ENCODE measurements at regions not wholly inside any gene's neighbourhood (a gene's known extent, or its start where the extent isn't known, plus 50 kb on each side); places are given as distances from the start of the nearest gene placed in this dataset.

DNA sequence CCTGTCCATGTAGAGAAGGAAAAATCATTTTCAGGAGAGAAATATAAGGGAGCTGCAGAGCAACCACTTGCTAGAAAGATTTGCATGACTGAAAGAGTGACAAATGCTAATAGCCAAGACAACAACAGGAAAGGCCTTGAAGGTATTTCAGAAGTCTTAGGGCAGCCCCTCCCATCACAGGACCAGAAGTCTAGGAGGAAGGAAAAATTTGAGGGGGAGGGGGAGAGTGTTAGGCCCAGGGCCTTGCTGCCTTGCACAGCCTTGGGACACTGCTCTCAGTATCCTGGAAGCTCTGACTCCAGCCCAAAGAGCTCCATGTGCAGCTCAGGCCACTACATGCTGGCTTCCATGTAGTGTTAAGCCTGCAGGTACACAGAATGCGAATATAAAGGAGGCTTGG, 266.9 kb downstream of the GLI2 start:
- H3K9ac ChIP-seq (ENCODE audit: low read depth in 1 of 2, low read length in 2 of 2) = no peak overlapping the region
- H3K27ac ChIP-seq (ENCODE audit: low read depth, low read length) = no peak overlapping the region
- no peaks in the 10 kb centered on the region for H3K27me3 ChIP-seq (ENCODE audit: control insufficient read depth in 1 of 2, insufficient read depth in 2 of 2, low read length in 2 of 2)
- no peaks in the 10 kb centered on the region for H3K36me3 ChIP-seq (ENCODE audit: control insufficient read depth in 1 of 2, insufficient read depth in 2 of 2, low read length in 2 of 2)
- H3K4me3 ChIP-seq (ENCODE audit: low read depth in 1 of 2, low read length in 2 of 2) = no peak overlapping the region
- no peaks in the 10 kb centered on the region for H3K9me3 ChIP-seq (ENCODE audit: control insufficient read depth in 1 of 2, low read length in 2 of 2)
- H3K4me1 ChIP-seq (ENCODE audit: control insufficient read depth in 1 of 2, insufficient read depth in 2 of 2, low read length in 2 of 2) = no peaks in the 10 kb centered on the region

DNA sequence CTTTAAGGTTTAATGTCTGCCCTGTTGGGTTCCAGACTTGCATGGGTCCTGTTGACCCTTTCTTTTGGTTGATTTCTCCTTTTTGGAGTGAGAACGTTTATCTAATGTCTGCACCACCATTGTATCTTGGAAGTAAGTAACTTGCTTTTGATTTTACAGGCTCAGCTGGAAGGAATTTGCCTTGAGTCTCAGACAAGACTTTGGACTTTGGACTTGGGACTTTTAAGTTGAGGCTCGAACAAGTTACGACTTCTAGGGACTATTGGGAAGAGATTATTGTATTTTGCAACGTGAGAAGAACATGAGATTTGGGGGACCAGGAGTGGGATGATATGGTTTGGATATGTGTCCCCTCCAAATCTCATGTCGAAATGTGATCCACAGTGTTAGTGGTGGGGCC, 267.7 kb downstream of the GLI2 start:
- Histone ChIP-seq H3K36me3 (ENCODE audit: control insufficient read depth in 1 of 2, insufficient read depth in 2 of 2, low read length in 2 of 2) (no peaks in the 10 kb centered on the region), H3K4me3 (ENCODE audit: low read depth in 1 of 2, low read length in 2 of 2) (no peak overlapping the region), H3K4me1 (ENCODE audit: control insufficient read depth in 1 of 2, insufficient read depth in 2 of 2, low read length in 2 of 2) (no peaks in the 10 kb centered on the region), H3K27me3 (ENCODE audit: control insufficient read depth in 1 of 2, insufficient read depth in 2 of 2, low read length in 2 of 2) (no peaks in the 10 kb centered on the region), H3K27ac (ENCODE audit: low read depth, low read length) (no peak overlapping the region), H3K9me3 (ENCODE audit: control insufficient read depth in 1 of 2, low read length in 2 of 2) (no peaks in the 10 kb centered on the region), H3K9ac (ENCODE audit: low read depth in 1 of 2, low read length in 2 of 2) (no peak overlapping the region)

DNA sequence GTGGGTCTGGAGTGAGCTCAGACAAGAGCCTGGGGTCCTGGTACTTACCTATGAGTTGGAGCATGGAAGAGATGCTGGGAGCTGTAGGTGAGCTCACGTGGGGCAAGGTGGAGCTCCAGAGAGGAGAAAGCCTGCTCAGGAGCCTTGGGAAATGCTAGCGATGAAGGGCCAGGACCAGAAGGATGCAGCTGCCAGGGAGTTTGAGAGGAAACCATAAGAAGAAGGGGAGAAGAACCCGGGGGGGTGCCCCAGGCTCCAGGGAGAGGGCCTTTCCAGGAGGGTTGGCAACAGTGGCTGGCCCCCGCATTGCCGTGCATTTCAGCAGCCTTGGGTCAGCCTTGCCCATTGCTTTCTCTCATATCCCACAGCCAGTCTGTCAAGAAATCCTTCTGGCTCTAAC, 268.7 kb downstream of the GLI2 start:
- H3K27ac ChIP-seq (ENCODE audit: low read depth, low read length) = no peak overlapping the region
- no peaks in the 10 kb centered on the region for H3K36me3 ChIP-seq (ENCODE audit: control insufficient read depth in 1 of 2, insufficient read depth in 2 of 2, low read length in 2 of 2)
- H3K4me1 ChIP-seq (ENCODE audit: control insufficient read depth in 1 of 2, insufficient read depth in 2 of 2, low read length in 2 of 2) = no peaks in the 10 kb centered on the region

DNA sequence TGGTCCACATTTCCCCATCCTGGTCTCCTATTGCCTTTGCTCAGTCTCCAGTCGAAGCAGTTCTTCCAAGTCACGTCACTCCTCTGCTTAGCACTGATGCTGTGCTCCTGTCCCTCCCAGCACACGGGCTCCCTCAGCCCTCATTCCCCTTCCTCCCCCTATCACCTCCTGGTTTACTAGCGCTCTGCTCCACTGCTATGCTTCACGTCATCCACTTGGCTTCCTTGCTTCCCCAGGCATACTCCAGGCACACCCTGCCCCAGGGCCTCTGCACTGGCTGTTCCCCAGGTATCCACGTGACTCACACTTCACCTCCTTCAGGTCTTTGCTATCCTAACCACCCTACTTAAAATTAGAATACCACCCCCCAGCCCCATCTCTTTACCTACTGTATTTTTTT, 269.3 kb downstream of the GLI2 start:
- no peak overlapping the region for H3K9ac ChIP-seq (ENCODE audit: low read depth in 1 of 2, low read length in 2 of 2)
- H3K27me3 ChIP-seq (ENCODE audit: control insufficient read depth in 1 of 2, insufficient read depth in 2 of 2, low read length in 2 of 2) = no peaks in the 10 kb centered on the region

More for the DNA sequence above, 268.7 kb downstream of the GLI2 start:
- no peaks in the 10 kb centered on the region for H3K27me3 ChIP-seq (ENCODE audit: control insufficient read depth in 1 of 2, insufficient read depth in 2 of 2, low read length in 2 of 2)
- H3K9ac ChIP-seq (ENCODE audit: low read depth in 1 of 2, low read length in 2 of 2) = no peak overlapping the region
- H3K9me3 ChIP-seq (ENCODE audit: control insufficient read depth in 1 of 2, low read length in 2 of 2) = no peaks in the 10 kb centered on the region
- H3K4me3 ChIP-seq (ENCODE audit: low read depth in 1 of 2, low read length in 2 of 2) = no peak overlapping the region

DNA sequence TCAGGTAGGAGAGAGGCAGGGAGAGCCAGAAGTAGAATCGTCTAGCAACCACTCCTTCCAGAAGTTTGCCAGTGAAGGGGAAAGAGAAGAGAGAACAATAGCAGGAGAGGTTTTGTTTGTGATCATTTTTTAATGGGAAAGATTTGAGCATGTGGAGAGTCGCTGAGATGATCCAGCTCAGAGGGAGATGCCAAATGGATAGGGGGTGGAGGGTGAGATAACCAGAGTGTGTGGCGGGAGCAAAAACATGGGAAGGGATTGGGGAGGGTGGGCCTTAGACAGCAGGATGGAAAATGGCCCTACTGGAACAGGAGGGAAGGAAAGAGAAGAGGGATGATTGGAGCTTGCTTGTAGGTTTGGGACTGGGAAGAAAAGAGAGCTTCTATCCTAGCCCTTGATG, 269.8 kb downstream of the GLI2 start:
- Histone ChIP-seq H3K9ac (ENCODE audit: low read depth in 1 of 2, low read length in 2 of 2) (no peak overlapping the region), H3K27ac (ENCODE audit: low read depth, low read length) (no peak overlapping the region), H3K9me3 (ENCODE audit: control insufficient read depth in 1 of 2, low read length in 2 of 2) (no peaks in the 10 kb centered on the region)

More for the DNA sequence above, 269.3 kb downstream of the GLI2 start:
- no peaks in the 10 kb centered on the region for H3K4me1 ChIP-seq (ENCODE audit: control insufficient read depth in 1 of 2, insufficient read depth in 2 of 2, low read length in 2 of 2)
- no peak overlapping the region for H3K4me3 ChIP-seq (ENCODE audit: low read depth in 1 of 2, low read length in 2 of 2)
- H3K27ac ChIP-seq (ENCODE audit: low read depth, low read length) = no peak overlapping the region
- H3K36me3 ChIP-seq (ENCODE audit: control insufficient read depth in 1 of 2, insufficient read depth in 2 of 2, low read length in 2 of 2) = no peaks in the 10 kb centered on the region
- no peaks in the 10 kb centered on the region for H3K9me3 ChIP-seq (ENCODE audit: control insufficient read depth in 1 of 2, low read length in 2 of 2)

DNA sequence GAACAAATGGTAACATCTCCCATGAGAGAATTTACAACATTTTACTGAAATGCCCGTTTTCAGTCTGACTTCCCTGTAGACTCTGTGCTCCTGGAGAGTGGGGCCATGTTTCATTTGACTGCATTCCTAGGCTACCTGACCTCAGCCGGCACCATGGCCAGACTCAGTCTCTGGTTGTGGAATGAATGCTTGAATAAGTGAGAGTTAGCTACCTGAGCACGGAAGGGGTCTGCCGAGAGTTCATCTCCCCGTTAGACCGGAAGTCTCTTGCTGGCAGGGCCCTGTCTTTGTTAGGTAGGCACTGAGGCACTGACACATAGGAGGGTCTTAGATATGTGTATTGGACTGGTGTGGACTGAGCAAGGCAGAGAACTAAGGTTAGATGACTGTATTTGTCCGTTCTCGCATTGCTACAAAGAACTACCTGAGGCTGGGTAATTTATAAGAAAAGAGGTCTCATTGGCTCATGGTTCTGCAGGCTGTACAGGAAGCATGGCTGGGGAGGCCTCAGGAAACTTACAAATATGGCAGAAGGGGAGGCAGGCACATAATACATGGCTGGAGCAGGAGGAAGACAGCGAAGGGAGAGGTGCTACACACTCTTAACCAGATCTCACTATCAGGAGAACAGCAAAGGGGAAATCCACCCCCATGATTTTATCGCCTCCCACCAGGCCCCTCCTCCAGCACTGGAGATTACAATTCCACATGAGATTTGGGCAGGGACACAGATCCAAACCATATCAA, 271.2 kb downstream of the GLI2 start:
- Histone ChIP-seq H3K9ac (ENCODE audit: low read depth in 1 of 2, low read length in 2 of 2) (no peak overlapping the region), H3K36me3 (ENCODE audit: control insufficient read depth in 1 of 2, insufficient read depth in 2 of 2, low read length in 2 of 2) (no peaks in the 10 kb centered on the region)

More for the DNA sequence above, 269.8 kb downstream of the GLI2 start:
- no peaks in the 10 kb centered on the region for H3K4me1 ChIP-seq (ENCODE audit: control insufficient read depth in 1 of 2, insufficient read depth in 2 of 2, low read length in 2 of 2)
- H3K36me3 ChIP-seq (ENCODE audit: control insufficient read depth in 1 of 2, insufficient read depth in 2 of 2, low read length in 2 of 2) = no peaks in the 10 kb centered on the region
- H3K4me3 ChIP-seq (ENCODE audit: low read depth in 1 of 2, low read length in 2 of 2) = no peak overlapping the region
- H3K27me3 ChIP-seq (ENCODE audit: control insufficient read depth in 1 of 2, insufficient read depth in 2 of 2, low read length in 2 of 2) = no peaks in the 10 kb centered on the region

DNA sequence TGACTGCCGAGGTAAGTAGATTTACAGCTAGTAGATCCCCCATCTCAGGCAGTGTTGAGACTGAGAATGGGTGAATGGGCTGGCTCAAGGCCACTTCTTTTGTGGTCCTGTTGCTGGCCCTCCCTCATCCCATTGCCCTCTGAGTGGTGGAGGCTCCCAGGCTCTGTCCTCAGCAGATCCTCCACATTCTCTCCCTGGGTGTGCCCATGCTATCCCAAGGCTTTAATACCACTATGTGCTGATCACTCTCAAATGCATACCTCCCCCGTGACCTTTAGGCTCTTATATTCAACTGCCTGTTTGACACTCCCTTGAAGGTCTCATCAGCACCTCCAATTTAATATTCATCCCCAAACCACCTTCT, 271.8 kb downstream of the GLI2 start:
- H3K9me3 ChIP-seq (ENCODE audit: control insufficient read depth in 1 of 2, low read length in 2 of 2) = no peaks in the 10 kb centered on the region
- H3K27me3 ChIP-seq (ENCODE audit: control insufficient read depth in 1 of 2, insufficient read depth in 2 of 2, low read length in 2 of 2) = no peaks in the 10 kb centered on the region
- no peak overlapping the region for H3K4me3 ChIP-seq (ENCODE audit: low read depth in 1 of 2, low read length in 2 of 2)
- H3K4me1 ChIP-seq (ENCODE audit: control insufficient read depth in 1 of 2, insufficient read depth in 2 of 2, low read length in 2 of 2) = no peaks in the 10 kb centered on the region
- no peak overlapping the region for H3K27ac ChIP-seq (ENCODE audit: low read depth, low read length)
- no peak overlapping the region for H3K9ac ChIP-seq (ENCODE audit: low read depth in 1 of 2, low read length in 2 of 2)
- no peaks in the 10 kb centered on the region for H3K36me3 ChIP-seq (ENCODE audit: control insufficient read depth in 1 of 2, insufficient read depth in 2 of 2, low read length in 2 of 2)

More for the DNA sequence above, 271.2 kb downstream of the GLI2 start:
- no peaks in the 10 kb centered on the region for H3K27me3 ChIP-seq (ENCODE audit: control insufficient read depth in 1 of 2, insufficient read depth in 2 of 2, low read length in 2 of 2)
- H3K9me3 ChIP-seq (ENCODE audit: control insufficient read depth in 1 of 2, low read length in 2 of 2) = no peaks in the 10 kb centered on the region
- no peaks in the 10 kb centered on the region for H3K4me1 ChIP-seq (ENCODE audit: control insufficient read depth in 1 of 2, insufficient read depth in 2 of 2, low read length in 2 of 2)
- no peak overlapping the region for H3K4me3 ChIP-seq (ENCODE audit: low read depth in 1 of 2, low read length in 2 of 2)
- H3K27ac ChIP-seq (ENCODE audit: low read depth, low read length) = no peak overlapping the region

DNA sequence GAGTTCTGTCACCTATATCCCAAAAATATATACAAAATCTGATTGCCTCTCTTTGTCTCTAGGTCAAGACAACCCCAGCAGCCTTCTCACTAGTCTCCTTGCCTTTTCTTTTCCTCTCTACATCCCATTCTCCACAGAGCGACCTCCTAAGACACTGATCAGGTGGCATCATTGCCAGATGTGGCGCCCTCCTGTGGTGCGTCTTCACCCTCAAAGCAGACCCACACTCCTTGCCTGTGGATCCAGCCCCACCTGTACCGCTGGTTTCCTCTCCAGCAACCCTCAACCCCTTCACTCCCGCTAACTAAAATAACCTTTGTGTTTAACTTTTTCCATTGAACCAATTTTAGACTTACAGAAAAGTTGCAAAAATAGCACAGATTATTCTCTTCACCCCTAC, 273.3 kb downstream of the GLI2 start:
- Histone ChIP-seq H3K4me3 (ENCODE audit: low read depth in 1 of 2, low read length in 2 of 2) (no peak overlapping the region), H3K9me3 (ENCODE audit: control insufficient read depth in 1 of 2, low read length in 2 of 2) (no peaks in the 10 kb centered on the region), H3K4me1 (ENCODE audit: control insufficient read depth in 1 of 2, insufficient read depth in 2 of 2, low read length in 2 of 2) (no peaks in the 10 kb centered on the region), H3K36me3 (ENCODE audit: control insufficient read depth in 1 of 2, insufficient read depth in 2 of 2, low read length in 2 of 2) (no peaks in the 10 kb centered on the region), H3K9ac (ENCODE audit: low read depth in 1 of 2, low read length in 2 of 2) (no peak overlapping the region), H3K27ac (ENCODE audit: low read depth, low read length) (no peak overlapping the region), H3K27me3 (ENCODE audit: control insufficient read depth in 1 of 2, insufficient read depth in 2 of 2, low read length in 2 of 2) (no peaks in the 10 kb centered on the region)

DNA sequence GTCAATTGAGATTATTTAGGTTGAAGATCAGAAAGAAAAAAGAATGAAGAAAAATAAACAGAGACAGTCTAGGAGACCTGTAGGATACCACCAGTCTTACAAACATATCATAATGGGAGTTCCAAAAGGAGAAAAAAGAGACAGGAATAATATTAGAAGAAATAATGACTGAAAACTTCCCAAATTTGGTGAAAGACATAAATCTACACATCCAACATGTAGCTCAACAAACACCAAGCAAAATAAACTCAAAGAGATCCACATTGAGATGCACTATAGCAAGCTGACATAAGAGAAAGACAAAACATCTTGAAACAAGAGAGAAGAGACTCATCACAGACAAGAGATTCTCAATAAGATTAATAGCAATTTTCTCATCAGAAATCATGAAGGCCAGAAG, 274.0 kb downstream of the TFCP2L1 start:
- H3K9me3 ChIP-seq (ENCODE audit: control insufficient read depth in 1 of 2, low read length in 2 of 2) = no peaks in the 10 kb centered on the region
- no peak overlapping the region for H3K4me3 ChIP-seq (ENCODE audit: low read depth in 1 of 2, low read length in 2 of 2)
- H3K27ac ChIP-seq (ENCODE audit: low read depth, low read length) = no peak overlapping the region
- H3K27me3 ChIP-seq (ENCODE audit: control insufficient read depth in 1 of 2, insufficient read depth in 2 of 2, low read length in 2 of 2) = no peaks in the 10 kb centered on the region
- no peaks in the 10 kb centered on the region for H3K36me3 ChIP-seq (ENCODE audit: control insufficient read depth in 1 of 2, insufficient read depth in 2 of 2, low read length in 2 of 2)
- H3K9ac ChIP-seq (ENCODE audit: low read depth in 1 of 2, low read length in 2 of 2) = no peak overlapping the region
- no peaks in the 10 kb centered on the region for H3K4me1 ChIP-seq (ENCODE audit: control insufficient read depth in 1 of 2, insufficient read depth in 2 of 2, low read length in 2 of 2)

DNA sequence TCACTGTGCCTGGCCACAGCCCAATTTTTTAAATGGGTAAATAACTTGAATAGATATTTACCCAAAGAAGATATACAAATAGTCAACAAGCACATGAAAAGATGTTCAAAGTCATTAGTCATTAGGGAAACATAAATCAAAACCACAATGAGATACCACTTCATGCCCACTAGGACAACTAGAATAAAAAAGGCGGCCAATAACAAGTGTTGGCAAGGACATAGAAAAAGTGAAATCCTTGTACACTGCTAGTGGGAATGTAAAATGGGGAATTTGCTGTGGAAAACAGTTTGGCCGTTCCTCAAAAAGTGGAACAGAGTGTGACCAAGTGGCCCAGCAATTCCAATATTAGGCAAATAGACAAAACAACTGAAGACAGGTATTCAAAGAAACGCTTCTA, 270.1 kb downstream of the TFCP2L1 start:
- no peak overlapping the region for H3K27ac ChIP-seq (ENCODE audit: low read depth, low read length)
- no peaks in the 10 kb centered on the region for H3K4me1 ChIP-seq (ENCODE audit: control insufficient read depth in 1 of 2, insufficient read depth in 2 of 2, low read length in 2 of 2)
- H3K36me3 ChIP-seq (ENCODE audit: control insufficient read depth in 1 of 2, insufficient read depth in 2 of 2, low read length in 2 of 2) = no peaks in the 10 kb centered on the region
- no peak overlapping the region for H3K4me3 ChIP-seq (ENCODE audit: low read depth in 1 of 2, low read length in 2 of 2)
- H3K27me3 ChIP-seq (ENCODE audit: control insufficient read depth in 1 of 2, insufficient read depth in 2 of 2, low read length in 2 of 2) = no peaks in the 10 kb centered on the region
- H3K9ac ChIP-seq (ENCODE audit: low read depth in 1 of 2, low read length in 2 of 2) = no peak overlapping the region
- no peaks in the 10 kb centered on the region for H3K9me3 ChIP-seq (ENCODE audit: control insufficient read depth in 1 of 2, low read length in 2 of 2)
